Rectal smooth muscle tissue (tissue), 1 donor: ENCODE measurements at regions not wholly inside any gene's neighbourhood (a gene's known extent, or its start where the extent isn't known, plus 50 kb on each side); places are given as distances from the start of the nearest gene placed in this dataset.

Experiments
- H3K27ac ChIP-seq: one replicate; pipeline ENCODE4 v1.7.0; 2013; ENCODE audit warnings: low read depth, low read length, inconsistent platforms
- H3K27me3 ChIP-seq: one replicate; pipeline ENCODE4 v1.7.0; 2013; ENCODE audit warnings: low read length; ENCODE audit not compliant: control insufficient read depth, insufficient read depth
- H3K36me3 ChIP-seq: one replicate; pipeline ENCODE4 v1.7.0; 2013; ENCODE audit warnings: low read length; ENCODE audit not compliant: control insufficient read depth, insufficient read depth
- H3K4me1 ChIP-seq: one replicate; pipeline ENCODE4 v1.7.0; 2013; ENCODE audit warnings: low read length; ENCODE audit not compliant: control insufficient read depth, insufficient read depth
- H3K4me3 ChIP-seq: one replicate; pipeline ENCODE4 v1.7.0; 2013; ENCODE audit warnings: low read length
- H3K9ac ChIP-seq: one replicate; pipeline ENCODE4 v1.7.0; 2013; ENCODE audit warnings: low read length

DNA sequence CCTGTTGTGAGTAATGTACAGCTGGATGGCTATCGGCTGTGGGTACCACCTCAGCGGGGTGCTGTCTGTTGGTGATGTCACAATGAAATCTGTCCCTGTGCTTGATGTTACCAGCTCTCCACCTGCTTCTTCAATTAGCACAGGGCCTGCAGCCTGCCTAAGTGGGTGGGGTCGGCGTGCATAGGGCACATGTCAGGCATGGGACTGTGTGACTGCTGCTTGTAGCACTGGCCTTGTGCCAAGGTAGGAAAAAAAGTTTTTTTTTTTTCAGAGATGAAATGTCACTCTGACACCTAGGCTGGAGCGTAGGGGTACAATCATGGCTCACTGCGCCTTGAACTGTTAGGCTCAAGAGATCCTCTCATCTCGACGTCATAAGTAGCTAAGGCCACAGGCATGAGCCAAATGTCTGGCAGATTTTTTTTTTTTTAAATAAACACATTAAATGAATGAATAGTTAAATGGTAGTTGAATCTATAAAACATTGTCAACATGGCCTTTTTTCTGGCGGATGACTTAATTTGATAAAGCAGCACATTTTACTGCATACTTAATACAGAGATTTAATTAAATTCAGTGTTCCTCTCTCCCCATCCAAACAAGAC lies 222.5 kb downstream of the NXNL2 start:
- H3K36me3 ChIP-seq: no peaks in the 10 kb centered on the region
- H3K9ac ChIP-seq: no peak overlapping the region
- peaks cover 2% of the 10 kb centered on the region for H3K4me1 ChIP-seq
- H3K4me3 ChIP-seq: no peak overlapping the region
- no peaks in the 10 kb centered on the region for H3K27me3 ChIP-seq
- no peak overlapping the region for H3K27ac ChIP-seq

DNA sequence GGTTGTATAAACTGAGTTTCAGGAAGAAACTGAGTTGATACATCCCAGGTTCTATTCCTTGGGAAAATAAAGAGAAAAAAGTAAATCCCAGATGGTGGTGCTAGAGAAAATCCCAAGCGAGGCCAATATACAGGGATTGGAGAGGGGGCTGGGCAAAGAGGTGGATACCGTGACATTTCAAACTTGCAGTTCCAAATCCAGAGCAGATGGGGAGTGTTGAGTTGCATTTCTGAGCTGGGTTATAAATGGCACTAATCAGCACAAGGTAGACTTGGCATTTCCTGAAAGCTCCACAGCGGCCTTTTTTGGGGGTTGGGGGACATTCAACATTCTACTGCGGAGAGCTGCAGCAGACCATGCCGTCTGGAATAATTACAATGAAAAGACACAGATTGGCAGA lies 224.4 kb downstream of the NXNL2 start:
- Histone ChIP-seq H3K27ac (no peak overlapping the region), H3K9ac (no peak overlapping the region), H3K4me3 (no peak overlapping the region), H3K27me3 (no peaks in the 10 kb centered on the region), H3K36me3 (no peaks in the 10 kb centered on the region), H3K4me1 (no peaks in the 10 kb centered on the region)

DNA sequence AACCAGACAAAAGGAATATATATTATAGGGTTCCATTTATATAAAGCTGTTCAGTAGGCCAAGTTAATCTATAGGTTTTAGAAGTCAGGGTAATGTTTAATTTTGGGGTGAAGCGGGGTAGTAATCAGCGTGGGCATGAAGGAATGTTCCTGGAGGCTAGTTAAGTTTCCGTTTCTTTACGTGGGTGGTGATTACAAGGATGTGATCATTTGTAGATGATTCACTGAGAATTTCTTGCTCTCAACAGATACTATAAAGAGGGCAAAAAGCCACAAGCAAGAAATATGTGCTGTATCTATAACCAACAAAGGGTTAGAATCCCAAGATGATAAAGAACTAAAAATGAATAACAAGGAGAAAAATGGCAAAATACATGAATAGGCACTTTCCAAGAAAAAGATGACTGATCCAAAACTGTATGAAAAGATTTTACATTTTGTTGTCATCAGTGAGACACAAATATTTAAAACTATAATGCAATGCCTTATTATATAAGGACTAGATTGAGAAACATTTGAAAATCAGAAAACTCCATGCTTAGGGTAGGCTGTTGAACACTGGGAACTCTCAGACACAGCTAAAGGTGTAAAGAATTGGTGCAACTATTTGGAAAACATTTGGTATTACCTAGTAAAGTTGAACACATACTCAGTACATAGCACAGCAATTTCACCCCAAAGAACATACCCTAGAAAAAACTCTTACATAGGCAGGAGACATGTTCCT lies 224.3 kb upstream of the S1PR3 start:
- H3K4me1 ChIP-seq: no peaks in the 10 kb centered on the region
- H3K36me3 ChIP-seq: no peaks in the 10 kb centered on the region
- no peak overlapping the region for H3K9ac ChIP-seq
- H3K4me3 ChIP-seq: no peak overlapping the region
- no peaks in the 10 kb centered on the region for H3K27me3 ChIP-seq
- no peak overlapping the region for H3K27ac ChIP-seq

DNA sequence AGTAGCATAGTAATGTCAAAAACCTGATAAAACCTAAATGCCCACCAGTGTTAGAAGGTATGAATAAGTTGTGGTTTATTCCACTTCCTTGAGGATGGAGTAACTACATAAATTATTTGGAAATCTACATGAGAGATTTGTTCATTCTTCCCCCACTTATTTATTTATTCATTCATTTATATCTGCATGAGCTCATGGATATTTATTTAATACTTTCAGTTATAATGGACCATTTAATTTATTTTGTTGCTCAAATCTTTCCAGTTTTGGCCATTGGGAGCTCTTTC lies 223.8 kb upstream of the S1PR3 start:
- H3K9ac ChIP-seq: no peak overlapping the region
- no peak overlapping the region for H3K4me3 ChIP-seq
- no peaks in the 10 kb centered on the region for H3K27me3 ChIP-seq
- H3K27ac ChIP-seq: no peak overlapping the region
- H3K36me3 ChIP-seq: no peaks in the 10 kb centered on the region
- H3K4me1 ChIP-seq: no peaks in the 10 kb centered on the region

DNA sequence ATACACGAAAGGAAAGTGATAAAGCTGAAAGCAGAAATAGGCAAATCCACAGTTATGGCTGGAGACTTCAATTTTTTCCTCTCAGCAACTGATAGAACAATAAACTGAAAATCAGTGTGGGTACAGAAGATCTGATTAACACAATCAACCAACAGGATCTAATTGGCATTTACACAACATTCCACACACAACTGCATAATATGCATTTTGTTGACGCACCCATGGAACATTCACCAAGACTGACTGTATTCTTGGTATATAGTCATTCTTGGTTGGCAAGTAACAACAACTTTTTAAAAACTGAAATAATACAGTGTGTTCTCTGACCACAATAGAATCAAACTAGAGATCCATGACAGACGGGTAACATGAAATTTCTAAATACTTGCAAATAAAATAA lies 218.7 kb upstream of the S1PR3 start:
- no peak overlapping the region for H3K4me3 ChIP-seq
- H3K9ac ChIP-seq: no peak overlapping the region
- H3K36me3 ChIP-seq: no peaks in the 10 kb centered on the region
- peaks cover 7% of the 10 kb centered on the region for H3K4me1 ChIP-seq
- H3K27me3 ChIP-seq: no peaks in the 10 kb centered on the region
- H3K27ac ChIP-seq: no peak overlapping the region

DNA sequence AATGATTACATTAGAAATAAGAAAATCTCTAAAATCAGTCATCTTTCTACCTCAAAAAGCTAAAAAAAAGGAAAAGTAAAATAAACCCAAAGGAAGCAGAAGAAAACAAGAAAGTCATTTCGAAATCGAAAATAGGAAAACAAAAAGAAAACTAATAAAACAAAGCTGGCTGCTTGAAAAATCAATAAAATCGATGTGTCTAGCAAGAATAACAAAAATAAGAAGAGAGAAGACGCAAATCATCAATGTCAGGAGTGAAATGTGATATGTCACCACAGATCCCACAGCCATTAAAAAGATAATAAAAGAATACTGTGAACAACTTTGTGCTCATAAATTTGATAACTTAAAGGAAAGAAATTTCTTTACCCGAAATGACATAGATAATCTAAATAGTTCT lies 218.1 kb upstream of the S1PR3 start:
- Histone ChIP-seq H3K27ac (no peak overlapping the region), H3K4me3 (no peak overlapping the region), H3K27me3 (no peaks in the 10 kb centered on the region), H3K36me3 (no peaks in the 10 kb centered on the region), H3K4me1 (peaks cover 7% of the 10 kb centered on the region), H3K9ac (no peak overlapping the region)

DNA sequence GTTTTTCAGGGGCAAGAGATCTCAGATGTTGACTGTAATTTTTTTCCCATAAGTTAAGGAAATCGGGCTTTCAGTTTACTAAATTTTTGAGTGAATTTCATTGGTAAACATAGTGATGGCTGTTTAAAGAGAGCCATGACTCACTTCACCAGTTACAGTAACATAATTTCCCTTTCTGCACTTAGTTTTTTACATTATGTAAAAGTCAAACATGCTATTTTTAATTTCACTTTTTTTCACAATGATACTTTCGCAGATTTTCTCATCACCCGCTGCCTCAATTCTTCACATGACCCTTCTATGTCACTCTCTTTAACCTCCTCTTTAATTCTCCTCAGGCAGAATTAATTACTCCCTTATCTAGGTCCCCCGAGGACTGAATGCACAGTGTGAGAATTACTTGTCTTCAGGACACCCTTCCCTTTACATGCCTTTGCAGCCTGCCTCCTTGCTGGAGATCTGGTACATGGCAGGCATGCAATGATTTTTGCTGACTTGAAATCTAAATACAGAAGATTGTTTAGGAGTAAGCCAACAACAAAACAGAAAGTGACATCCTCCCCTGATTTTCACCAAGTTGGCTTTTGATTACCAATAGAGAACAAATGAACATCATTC lies 217.5 kb upstream of the S1PR3 start:
- Histone ChIP-seq H3K27me3 (no peaks in the 10 kb centered on the region), H3K4me1 (peaks cover 7% of the 10 kb centered on the region), H3K36me3 (no peaks in the 10 kb centered on the region), H3K27ac (no peak overlapping the region), H3K4me3 (no peak overlapping the region), H3K9ac (no peak overlapping the region)

DNA sequence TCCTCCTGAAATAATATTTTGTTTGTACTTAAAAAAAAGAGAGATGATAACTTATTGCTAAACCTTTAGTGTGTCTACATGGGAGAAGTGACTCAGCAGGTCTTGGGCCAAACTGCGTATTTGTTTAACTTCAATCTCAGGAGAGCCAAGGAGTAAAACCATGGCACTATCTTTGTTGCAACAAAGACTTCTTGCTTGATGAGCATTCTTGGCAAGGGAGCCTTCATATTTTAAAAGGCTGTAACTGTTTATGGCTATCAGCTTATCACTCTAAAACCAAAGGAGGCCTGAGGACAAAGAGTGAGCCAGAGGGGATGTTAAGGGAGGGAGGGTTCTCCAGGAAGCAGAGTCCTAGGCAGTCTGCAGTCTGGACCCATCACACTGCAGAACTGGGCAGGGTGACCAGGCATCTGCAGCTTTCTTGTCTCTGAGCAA lies 216.2 kb upstream of the S1PR3 start:
- Histone ChIP-seq H3K4me3 (no peak overlapping the region), H3K27ac (no peak overlapping the region), H3K4me1 (peaks cover 7% of the 10 kb centered on the region), H3K36me3 (no peaks in the 10 kb centered on the region), H3K27me3 (no peaks in the 10 kb centered on the region), H3K9ac (no peak overlapping the region)

DNA sequence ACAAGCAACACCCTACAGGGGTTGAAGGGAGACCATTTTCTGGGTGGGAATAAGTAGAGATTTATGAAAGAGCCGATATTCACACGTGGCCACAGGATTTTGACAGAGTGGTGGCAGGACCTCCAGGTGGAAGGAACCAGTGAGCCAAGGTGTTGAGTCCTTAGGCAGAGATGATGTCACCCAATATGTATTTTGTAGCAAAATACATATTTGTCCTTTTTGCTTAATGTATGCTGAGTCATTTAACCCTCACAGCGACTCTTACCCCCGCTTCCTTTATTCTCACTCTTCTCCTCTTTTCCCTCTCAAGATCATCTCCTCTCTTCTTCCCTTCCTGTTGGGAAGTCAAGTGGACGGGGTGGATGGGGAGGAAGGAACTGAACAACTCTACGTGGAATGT lies 215.7 kb upstream of the S1PR3 start:
- H3K4me1 ChIP-seq: peaks cover 7% of the 10 kb centered on the region
- H3K27me3 ChIP-seq: no peaks in the 10 kb centered on the region
- no peaks in the 10 kb centered on the region for H3K36me3 ChIP-seq
- no peak overlapping the region for H3K4me3 ChIP-seq
- no peak overlapping the region for H3K9ac ChIP-seq
- no peak overlapping the region for H3K27ac ChIP-seq

DNA sequence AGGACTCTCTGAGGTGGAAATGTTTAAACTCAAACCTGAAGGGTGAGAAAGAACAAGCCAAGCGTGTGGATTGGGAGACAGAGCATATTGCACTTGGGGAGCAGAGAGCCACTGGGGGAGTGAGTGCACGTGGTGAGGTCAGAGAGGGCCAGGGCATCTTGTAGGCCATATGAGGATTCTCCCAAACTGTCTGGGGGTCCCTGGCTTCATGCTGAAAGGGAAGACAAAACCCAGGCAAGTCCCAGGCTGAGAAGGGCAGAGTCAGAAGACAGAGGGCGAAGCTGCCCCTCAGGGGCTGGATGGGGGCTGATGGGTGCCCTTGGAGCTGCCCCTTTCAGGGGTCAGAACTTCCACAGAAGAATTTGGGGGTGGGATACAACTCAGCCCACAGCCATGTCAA lies 215.3 kb upstream of the S1PR3 start:
- H3K27me3 ChIP-seq: no peaks in the 10 kb centered on the region
- H3K36me3 ChIP-seq: no peaks in the 10 kb centered on the region
- peaks cover 7% of the 10 kb centered on the region for H3K4me1 ChIP-seq
- no peak overlapping the region for H3K9ac ChIP-seq
- H3K4me3 ChIP-seq: no peak overlapping the region
- H3K27ac ChIP-seq: no peak overlapping the region

DNA sequence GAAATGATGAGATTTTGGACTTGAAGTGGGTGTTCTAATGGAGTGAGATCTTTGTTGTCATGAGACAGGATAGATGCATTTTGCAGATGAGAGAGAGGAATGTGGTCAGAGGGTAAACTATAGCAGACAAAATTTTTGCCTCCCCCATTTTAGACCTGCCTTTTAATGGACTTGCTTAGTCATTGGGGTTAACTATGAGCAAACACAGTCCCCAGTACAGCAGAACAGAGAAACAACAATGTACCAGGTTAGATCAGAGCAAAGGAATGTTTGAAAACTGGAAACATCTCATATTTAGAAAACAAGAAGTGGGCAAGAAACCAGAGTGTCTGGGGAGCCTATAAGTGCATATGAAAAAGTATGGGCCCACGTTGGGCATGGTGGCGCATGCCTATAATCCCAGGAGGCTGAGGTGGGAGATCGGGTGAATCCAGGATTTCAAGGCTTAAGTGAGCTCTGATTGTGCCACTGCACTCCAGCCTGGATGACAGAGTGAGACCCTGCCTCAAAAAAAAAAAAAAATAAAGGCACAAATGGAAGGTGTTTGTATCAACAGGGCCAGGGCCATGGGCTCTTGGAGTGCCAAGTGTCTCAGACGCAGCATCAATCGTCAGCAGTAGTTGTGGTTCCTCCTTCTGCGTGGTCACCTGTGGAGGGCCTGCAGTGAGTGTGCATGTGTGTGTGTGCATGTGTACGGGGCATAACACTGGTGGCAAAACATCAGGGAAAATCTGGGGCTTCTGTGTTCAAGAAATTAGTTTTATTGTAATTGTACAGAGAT lies 214.4 kb upstream of the S1PR3 start:
- Histone ChIP-seq H3K9ac (no peak overlapping the region), H3K36me3 (no peaks in the 10 kb centered on the region), H3K27ac (no peak overlapping the region), H3K4me1 (peaks cover 7% of the 10 kb centered on the region), H3K27me3 (no peaks in the 10 kb centered on the region), H3K4me3 (no peak overlapping the region)

DNA sequence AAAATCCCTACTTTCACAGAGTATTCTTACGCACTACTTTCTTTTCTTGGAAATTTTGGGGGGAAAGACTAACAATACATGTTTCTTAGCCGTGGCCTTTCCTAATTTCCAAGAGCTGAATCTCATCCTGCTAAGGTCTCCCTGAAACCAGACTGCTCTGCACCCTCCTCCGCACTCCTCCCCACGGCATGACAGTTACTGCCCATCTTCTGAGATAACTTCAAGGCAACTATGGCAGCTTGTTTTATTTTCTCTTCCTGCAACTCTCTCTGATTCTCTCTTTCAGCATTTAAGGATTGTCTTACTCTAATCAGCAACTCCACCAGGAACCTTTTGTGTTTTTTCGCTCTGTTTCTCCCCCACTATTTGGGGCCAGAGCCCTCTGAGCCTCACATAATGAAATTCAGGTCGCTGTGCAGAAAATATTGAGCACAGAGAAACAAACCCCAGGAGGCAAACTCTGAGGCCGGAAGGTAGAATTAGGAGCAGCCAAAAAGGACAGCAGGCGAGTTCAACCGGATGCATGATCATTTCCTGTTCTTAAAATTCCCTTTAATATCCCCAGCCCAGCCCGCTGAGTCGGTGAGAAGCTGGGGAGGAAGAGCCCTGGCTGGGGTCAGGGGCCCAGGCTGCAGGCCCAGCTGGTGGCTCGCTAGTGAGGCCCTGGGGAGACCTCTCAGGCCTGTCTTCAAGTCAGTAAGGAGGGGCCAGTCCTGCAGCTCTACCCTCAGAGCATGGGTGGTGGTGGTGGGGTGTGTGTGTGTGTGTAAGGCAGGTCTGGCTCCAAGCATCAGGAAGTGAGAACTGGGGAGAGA lies 213.6 kb upstream of the S1PR3 start:
- no peak overlapping the region for H3K9ac ChIP-seq

More for the DNA sequence above, 213.6 kb upstream of the S1PR3 start:
- Histone ChIP-seq H3K36me3 (no peaks in the 10 kb centered on the region), H3K4me1 (peaks cover 7% of the 10 kb centered on the region), H3K4me3 (no peak overlapping the region), H3K27ac (no peak overlapping the region), H3K27me3 (no peaks in the 10 kb centered on the region)
